Mucosa of descending colon (tissue), 3 donors: ENCODE measurements at regions not wholly inside any gene's neighbourhood (a gene's known extent, or its start where the extent isn't known, plus 50 kb on each side); places are given as distances from the start of the nearest gene placed in this dataset.
"Not testable (repeated sequence)": the region's sequence is repeated elsewhere in the genome, so short reads cannot be mapped to it uniquely, and the experiment has no call there.

ENCODE experiments used
- ATAC-seq: fragments of 200-7000 bp; cut with Tn5 transposase; one replicate; pipeline ENCODE4 v1.9.1; 2020; ENCODE audit warnings: mild to moderate bottlenecking, moderate library complexity
- DNase-seq, 3 donors: peaks; one replicate each; pipeline ENCODE4 v3.0.0-alpha.2; 2020
- H3K36me3 ChIP-seq: fragments of 200-600 bp; one replicate; pipeline ENCODE4 v1.8.0; 2021; ENCODE audit warnings: low read depth, mild to moderate bottlenecking
- H3K4me1 ChIP-seq: fragments of 200-600 bp; one replicate; pipeline ENCODE4 v1.8.0; 2021; ENCODE audit warnings: low read depth, mild to moderate bottlenecking
- H3K4me3 ChIP-seq: fragments of 200-600 bp; one replicate; pipeline ENCODE4 v1.8.0; 2021; ENCODE audit warnings: mild to moderate bottlenecking
- H3K9me3 ChIP-seq: fragments of 200-600 bp; one replicate; pipeline ENCODE4 v1.8.0; 2021; ENCODE audit warnings: mild to moderate bottlenecking
- CTCF ChIP-seq: fragments of 200-600 bp; IDR thresholded peaks from one replicate; pipeline ENCODE4 v1.8.0; 2022; ENCODE audit warnings: antibody characterized with exemption, mild to moderate bottlenecking
- intact Hi-C, 2 donors: fragments of 100-400 bp; cut with DNase I in 1 of 2; cut with micrococcal nuclease in 1 of 2; formaldehyde crosslinking; loops; one replicate each; pipeline versions ENCODE4 v1.11.0 to v1.11.1; 2022; cut with DNase I, micrococcal nuclease
- donor health status: DM: no; HTN: no; CAD: no; lungs with moderate emphysema.
- donor health status: DM: no; HTN: no; CAD: no.
- donor health status: DM: no; HTN: yes; CAD: no.

GRCh38 chr21:15444118-15444960 lies 285.4 kb upstream of the USP25 start:
- DNase-seq (no peak), ATAC-seq (no peak)
- Histone ChIP-seq H3K36me3 (no peaks in the 10 kb centered on the region), H3K4me3 (no peak overlapping the region), H3K4me1 (no peaks in the 10 kb centered on the region), H3K9me3 (no peaks in the 10 kb centered on the region)
- TF ChIP-seq CTCF, result no peak
- intact Hi-C loops, result no loop called here

DNA sequence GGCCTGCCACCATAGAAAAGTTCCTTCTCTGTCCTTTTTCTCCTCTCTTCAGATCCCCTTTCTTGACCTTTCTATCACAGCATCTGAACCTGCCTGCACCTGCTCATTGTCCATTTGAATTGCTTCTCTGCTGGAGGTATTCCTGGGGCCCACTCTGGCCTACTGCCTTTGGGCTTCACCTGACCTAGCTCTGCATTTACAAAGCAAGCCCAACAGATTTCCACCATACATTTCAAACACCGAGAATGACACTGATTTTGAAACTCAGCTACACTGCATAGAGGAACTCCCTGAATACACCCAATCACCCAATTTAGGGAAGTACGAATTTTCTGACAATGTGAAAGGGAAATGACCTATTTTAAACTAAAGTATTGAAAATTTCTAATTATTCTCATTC lies 284.5 kb upstream of the USP25 start:
- TF ChIP-seq CTCF, result no peak
- no peaks in the 10 kb centered on the region for H3K9me3 ChIP-seq
- no peaks in the 10 kb centered on the region for H3K36me3 ChIP-seq
- no peaks in the 10 kb centered on the region for H3K4me1 ChIP-seq
- intact Hi-C loops, result no loop called here
- DNase-seq, result no peak
- no peak overlapping the region for H3K4me3 ChIP-seq
- no peak for ATAC-seq

DNA sequence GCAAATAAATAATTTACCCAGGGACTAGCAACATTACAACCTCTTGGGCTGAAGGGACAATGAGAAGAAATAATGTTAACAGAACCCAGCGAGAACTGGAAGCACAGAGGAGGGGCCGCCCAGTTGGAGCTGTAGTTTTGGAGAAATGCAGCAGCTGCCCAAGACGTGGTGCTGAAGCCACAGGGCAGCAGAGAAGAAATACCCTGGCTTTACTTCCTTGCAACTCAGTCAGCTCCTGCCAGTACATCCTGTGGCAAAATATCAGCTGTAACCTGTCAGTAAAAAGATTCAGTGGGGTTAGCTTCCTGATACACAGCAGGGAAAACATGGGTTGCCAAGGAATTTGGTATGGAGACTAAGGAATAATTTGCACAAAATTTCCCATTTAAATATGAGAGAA lies 283.6 kb upstream of the USP25 start:
- no peak overlapping the region for H3K4me3 ChIP-seq
- no peaks in the 10 kb centered on the region for H3K4me1 ChIP-seq
- intact Hi-C loops, result no loop called here
- DNase-seq (no peak), ATAC-seq (no peak)
- no peak for TF ChIP-seq CTCF
- no peaks in the 10 kb centered on the region for H3K9me3 ChIP-seq
- no peaks in the 10 kb centered on the region for H3K36me3 ChIP-seq

GRCh38 chr21:15449556-15449955 lies 280.2 kb upstream of the USP25 start:
- intact Hi-C loops, result no loop called here
- no peak for ATAC-seq
- DNase-seq, result no peak
- Histone ChIP-seq H3K4me3 (no peak overlapping the region), H3K4me1 (peaks cover 5% of the 10 kb centered on the region), H3K36me3 (no peaks in the 10 kb centered on the region), H3K9me3 (no peaks in the 10 kb centered on the region)
- TF ChIP-seq CTCF, result no peak

DNA sequence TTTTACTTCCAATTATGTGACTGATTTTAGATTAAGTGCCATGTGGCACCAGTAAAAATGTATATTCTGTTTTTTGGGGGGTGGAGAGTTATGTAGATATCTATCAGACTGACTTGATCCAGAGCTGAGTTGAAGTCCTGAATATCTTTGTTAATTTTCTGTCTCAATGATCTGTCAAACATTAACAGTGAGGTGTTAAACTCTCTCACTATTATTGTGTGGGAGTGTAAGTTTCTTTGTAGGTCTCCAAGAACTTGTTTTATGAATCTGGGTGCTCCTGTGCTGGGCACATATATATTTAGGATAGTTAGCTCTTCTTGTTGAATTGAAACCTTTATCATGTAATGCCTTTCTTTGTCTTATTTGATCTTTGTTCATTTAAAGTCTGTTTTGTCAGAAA lies 276.5 kb upstream of the USP25 start:
- ATAC-seq (no peak), DNase-seq (no peak)
- intact Hi-C loops, result no loop called here
- Histone ChIP-seq H3K4me3 (no peak overlapping the region), H3K9me3 (no peaks in the 10 kb centered on the region), H3K36me3 (no peaks in the 10 kb centered on the region), H3K4me1 (peaks cover 5% of the 10 kb centered on the region)
- TF ChIP-seq CTCF, result no peak

- H3K4me1 ChIP-seq, intact Hi-C loops, H3K36me3 ChIP-seq, H3K4me3 ChIP-seq, ATAC-seq, H3K9me3 ChIP-seq, DNase-seq: not testable (repeated sequence)
These were observed 276.0 kb upstream of the USP25 start for GRCh38 chr21:15453785-15454184.

DNA sequence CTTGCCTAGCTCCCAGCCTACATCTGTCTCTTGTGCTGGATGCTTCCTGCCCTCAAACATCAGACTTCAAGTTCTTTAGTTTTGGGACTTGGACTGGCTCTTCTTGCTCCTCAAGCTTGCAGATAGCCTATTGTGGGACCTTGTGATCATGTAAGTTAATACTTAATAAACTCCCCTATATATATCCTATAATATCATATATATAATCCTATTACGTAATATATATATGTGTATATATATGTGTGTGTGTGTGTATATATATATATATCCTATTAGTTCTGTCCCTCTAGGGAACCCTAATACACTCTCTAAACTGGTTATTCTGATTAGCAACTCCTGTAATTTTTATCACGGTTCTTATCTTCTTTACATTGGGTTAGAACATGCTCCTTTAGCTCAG lies 274.9 kb upstream of the USP25 start:
- DNase-seq, H3K4me3 ChIP-seq, H3K36me3 ChIP-seq, ATAC-seq, H3K4me1 ChIP-seq, H3K9me3 ChIP-seq, intact Hi-C loops: not testable (repeated sequence)
